HUES6 (cell line): ENCODE measurements at regions not wholly inside any gene's neighbourhood (a gene's known extent, or its start where the extent isn't known, plus 50 kb on each side); places are given as distances from the start of the nearest gene placed in this dataset.
"Not testable (repeated sequence)": the region's sequence is repeated elsewhere in the genome, so short reads cannot be mapped to it uniquely, and the experiment has no call there.

Experiments used
- H3K27ac ChIP-seq: 2 replicates; pipeline ENCODE4 v1.7.0; 2013; ENCODE audit warnings: low read depth, mild to moderate bottlenecking, low read length, inconsistent platforms
- H3K27me3 ChIP-seq: 2 replicates; pipeline ENCODE4 v1.6.1; 2013; ENCODE audit warnings: low read length; ENCODE audit not compliant: control insufficient read depth, insufficient read depth
- H3K36me3 ChIP-seq: 2 replicates; pipeline ENCODE4 v1.6.1; 2013; ENCODE audit warnings: low read length; ENCODE audit not compliant: control insufficient read depth, insufficient read depth
- H3K4me1 ChIP-seq: 2 replicates; pipeline ENCODE4 v1.6.1; 2013; ENCODE audit warnings: low read length; ENCODE audit not compliant: control insufficient read depth, insufficient read depth
- H3K4me3 ChIP-seq: 2 replicates; pipeline ENCODE4 v1.5.1; 2013; ENCODE audit warnings: low read depth, low read length
- H3K9ac ChIP-seq: one replicate; pipeline ENCODE4 v1.6.1; 2013; ENCODE audit warnings: mild to moderate bottlenecking, low read length
- H3K9me3 ChIP-seq: 2 replicates; pipeline ENCODE4 v1.6.1; 2013; ENCODE audit warnings: low read depth, low read length; ENCODE audit not compliant: control insufficient read depth, insufficient read depth

- not testable (repeated sequence) for H3K9ac ChIP-seq, H3K27ac ChIP-seq, H3K9me3 ChIP-seq
Observed at GRCh38 chr2:87548681-87549536, 199.0 kb upstream of the PLGLB2 start.

GRCh38 chr2:87549561-87550202 is 198.2 kb upstream of the PLGLB2 start:
- H3K9me3 ChIP-seq, H3K4me3 ChIP-seq, H3K9ac ChIP-seq, H3K36me3 ChIP-seq, H3K4me1 ChIP-seq, H3K27ac ChIP-seq, H3K27me3 ChIP-seq: not testable (repeated sequence)

More at GRCh38 chr2:87548681-87549536, 199.0 kb upstream of the PLGLB2 start:
- not testable (repeated sequence) for H3K4me3 ChIP-seq, H3K27me3 ChIP-seq, H3K36me3 ChIP-seq, H3K4me1 ChIP-seq

GRCh38 chr2:87554678-87555077 is 193.2 kb upstream of the PLGLB2 start:
- not testable (repeated sequence) for H3K4me1 ChIP-seq, H3K4me3 ChIP-seq, H3K27ac ChIP-seq, H3K27me3 ChIP-seq, H3K9me3 ChIP-seq, H3K36me3 ChIP-seq, H3K9ac ChIP-seq

GRCh38 chr2:87555082-87555481 is 192.8 kb upstream of the PLGLB2 start:
- not testable (repeated sequence) for H3K36me3 ChIP-seq, H3K27ac ChIP-seq, H3K4me1 ChIP-seq, H3K4me3 ChIP-seq, H3K9ac ChIP-seq, H3K9me3 ChIP-seq, H3K27me3 ChIP-seq

- H3K4me3 ChIP-seq, H3K4me1 ChIP-seq, H3K27ac ChIP-seq, H3K36me3 ChIP-seq, H3K27me3 ChIP-seq, H3K9me3 ChIP-seq, H3K9ac ChIP-seq: not testable (repeated sequence)
Observed at GRCh38 chr2:87559001-87559400, 188.9 kb upstream of the PLGLB2 start.

- H3K4me1 ChIP-seq, H3K27me3 ChIP-seq, H3K9ac ChIP-seq, H3K36me3 ChIP-seq, H3K4me3 ChIP-seq, H3K9me3 ChIP-seq, H3K27ac ChIP-seq: not testable (repeated sequence)
Observed at GRCh38 chr2:87559735-87560134, 188.2 kb upstream of the PLGLB2 start.

GRCh38 chr2:87565116-87565515 is 182.8 kb upstream of the PLGLB2 start:
- not testable (repeated sequence) for H3K9ac ChIP-seq, H3K9me3 ChIP-seq, H3K4me3 ChIP-seq, H3K4me1 ChIP-seq, H3K27me3 ChIP-seq, H3K36me3 ChIP-seq, H3K27ac ChIP-seq

- not testable (repeated sequence) for H3K4me3 ChIP-seq, H3K9ac ChIP-seq, H3K36me3 ChIP-seq, H3K27me3 ChIP-seq, H3K4me1 ChIP-seq, H3K27ac ChIP-seq, H3K9me3 ChIP-seq
Observed at GRCh38 chr2:87566531-87566930, 181.4 kb upstream of the PLGLB2 start.

- not testable (repeated sequence) for H3K4me1 ChIP-seq, H3K27ac ChIP-seq, H3K27me3 ChIP-seq, H3K4me3 ChIP-seq, H3K9me3 ChIP-seq, H3K9ac ChIP-seq, H3K36me3 ChIP-seq
Observed at GRCh38 chr2:87567093-87567492, 180.8 kb upstream of the PLGLB2 start.

GRCh38 chr2:87567912-87568311 is 180.0 kb upstream of the PLGLB2 start:
- not testable (repeated sequence) for H3K27ac ChIP-seq, H3K27me3 ChIP-seq, H3K36me3 ChIP-seq, H3K4me1 ChIP-seq, H3K4me3 ChIP-seq, H3K9me3 ChIP-seq, H3K9ac ChIP-seq

- H3K4me1 ChIP-seq, H3K4me3 ChIP-seq, H3K9me3 ChIP-seq, H3K9ac ChIP-seq, H3K27ac ChIP-seq, H3K27me3 ChIP-seq, H3K36me3 ChIP-seq: not testable (repeated sequence)
Observed at GRCh38 chr2:87568554-87569278, 179.2 kb upstream of the PLGLB2 start.
